Activated CD8-positive, alpha-beta memory T cell treated with anti-CD3 and anti-CD28 coated beads, Interleukin-2, amount 50 U/mL, for 48 hours (primary cell): ENCODE measurements at regions not wholly inside any gene's neighbourhood (a gene's known extent, or its start where the extent isn't known, plus 50 kb on each side); places are given as distances from the start of the nearest gene placed in this dataset.

Source experiments
- DNase-seq: peaks from one replicate; pipeline ENCODE4 v3.0.0-alpha.2; 2020

- DNase-seq: no peak
Measured at GRCh38 chr20:24718277-24718676, 230.8 kb upstream of the CST7 start.

GRCh38 chr20:24718696-24719095 is 230.4 kb upstream of the CST7 start:
- DNase-seq: no peak

GRCh38 chr20:24720957-24721356 is 228.1 kb upstream of the CST7 start:
- no peak for DNase-seq

GRCh38 chr20:24721891-24722568 is 227.0 kb upstream of the CST7 start:
- DNase-seq: no peak

GRCh38 chr20:24722586-24722985 is 226.5 kb upstream of the CST7 start:
- peak; percentile 34 for DNase-seq

GRCh38 chr20:24723186-24723585 is 225.9 kb upstream of the CST7 start:
- no peak for DNase-seq

GRCh38 chr20:24723647-24724352 is 225.3 kb upstream of the CST7 start:
- peak; percentile 26 for DNase-seq

GRCh38 chr20:24724982-24725533 is 224.0 kb upstream of the CST7 start:
- no peak for DNase-seq

- DNase-seq: no peak
Measured at GRCh38 chr20:24727795-24728194, 221.3 kb upstream of the CST7 start.

GRCh38 chr20:24729896-24730605 is 219.0 kb upstream of the CST7 start:
- DNase-seq: peak; percentile 29

- DNase-seq: no peak
Measured at GRCh38 chr20:24730750-24731149, 218.3 kb upstream of the CST7 start.

GRCh38 chr20:24731312-24731711 is 217.8 kb upstream of the CST7 start:
- DNase-seq: peak; percentile 26

- DNase-seq: peak; percentile 28
Measured at GRCh38 chr20:24732076-24732475, 217.0 kb upstream of the CST7 start.

GRCh38 chr20:24732599-24732998 is 216.5 kb upstream of the CST7 start:
- DNase-seq: peak; percentile 30

GRCh38 chr20:24733416-24733815 is 215.7 kb upstream of the CST7 start:
- no peak for DNase-seq

GRCh38 chr20:24734139-24734538 is 214.9 kb upstream of the CST7 start:
- DNase-seq: no peak

- no peak for DNase-seq
Measured at GRCh38 chr20:24735263-24735662, 213.8 kb upstream of the CST7 start.

GRCh38 chr20:24736131-24736843 is 212.8 kb upstream of the CST7 start:
- no peak for DNase-seq

- no peak for DNase-seq
Measured at GRCh38 chr20:24736844-24737211, 212.2 kb upstream of the CST7 start.

- DNase-seq: no peak
Measured at GRCh38 chr20:24737212-24737850, 211.7 kb upstream of the CST7 start.

- DNase-seq: no peak
Measured at GRCh38 chr20:24738058-24738775, 210.9 kb upstream of the CST7 start.
